ENCODE measurements at regions not wholly inside any gene's neighbourhood (a gene's known extent, or its start where the extent isn't known, plus 50 kb on each side); places are given as distances from the start of the nearest gene placed in this dataset.

GRCh38 chr10:52999258-52999657 is 226.7 kb upstream of the MBL2 start:
- H3K4me3 ChIP-seq (ENCODE audit: extremely low read depth, insufficient read depth, low read length, poor library complexity, severe bottlenecking): no peak overlapping the region
- WGBS, 2 experiments (ENCODE audit: insufficient coverage in 2 of 2): 94% methylated on average over 2 of the region's 2 CpGs; no CpG with 5 or more reads in 1 of the 2 experiments
- no peaks in the 10 kb centered on the region for H3K36me3 ChIP-seq (ENCODE audit: control insufficient read depth, insufficient read depth, low read length)
- H3K9me3 ChIP-seq (ENCODE audit: control insufficient read depth, low read length): peaks cover 4% of the 10 kb centered on the region
- peaks cover 16% of the 10 kb centered on the region for H3K4me1 ChIP-seq (ENCODE audit: control insufficient read depth, insufficient read depth, low read length, poor library complexity, severe bottlenecking)
- H3K27ac ChIP-seq (ENCODE audit: low read depth, low read length, severe bottlenecking): peak overlapping the region; percentile 46

- Histone ChIP-seq H3K27ac (ENCODE audit: low read depth, low read length, severe bottlenecking) (no peak overlapping the region), H3K36me3 (ENCODE audit: control insufficient read depth, insufficient read depth, low read length) (no peaks in the 10 kb centered on the region), H3K4me3 (ENCODE audit: extremely low read depth, insufficient read depth, low read length, poor library complexity, severe bottlenecking) (no peak overlapping the region), H3K9me3 (ENCODE audit: control insufficient read depth, low read length) (peaks cover 4% of the 10 kb centered on the region), H3K4me1 (ENCODE audit: control insufficient read depth, insufficient read depth, low read length, poor library complexity, severe bottlenecking) (peaks cover 16% of the 10 kb centered on the region)
Observed at GRCh38 chr10:52997007-52997406, 224.4 kb upstream of the MBL2 start.

- H3K4me1 ChIP-seq (ENCODE audit: control insufficient read depth, insufficient read depth, low read length, poor library complexity, severe bottlenecking): peaks cover 5% of the 10 kb centered on the region
- peaks cover 4% of the 10 kb centered on the region for H3K9me3 ChIP-seq (ENCODE audit: control insufficient read depth, low read length)
- H3K27ac ChIP-seq (ENCODE audit: low read depth, low read length, severe bottlenecking): no peak overlapping the region
- no peaks in the 10 kb centered on the region for H3K36me3 ChIP-seq (ENCODE audit: control insufficient read depth, insufficient read depth, low read length)
- no peak overlapping the region for H3K4me3 ChIP-seq (ENCODE audit: extremely low read depth, insufficient read depth, low read length, poor library complexity, severe bottlenecking)
Observed at GRCh38 chr10:52994370-52994769, 221.8 kb upstream of the MBL2 start.

DNA sequence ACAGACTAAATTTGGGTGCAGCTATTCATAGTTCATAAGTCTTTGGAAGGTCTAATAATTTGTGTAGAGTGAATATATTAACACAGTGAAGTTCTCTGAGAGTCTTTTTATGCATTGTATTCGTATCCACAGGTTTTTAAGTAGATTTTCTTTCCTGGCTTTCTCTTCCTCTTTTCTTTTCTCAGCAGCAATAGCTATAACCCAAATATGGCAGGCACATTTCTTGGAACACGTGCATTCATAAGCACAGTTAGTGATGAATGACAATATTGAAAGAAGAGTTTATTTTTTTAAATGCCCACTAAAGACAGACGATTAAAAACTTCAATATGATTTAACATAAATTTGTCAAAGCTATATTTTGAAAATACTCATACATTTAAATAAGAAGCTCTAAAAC is 220.5 kb upstream of the MBL2 start:
- Histone ChIP-seq H3K4me1 (ENCODE audit: control insufficient read depth, insufficient read depth, low read length, poor library complexity, severe bottlenecking) (no peaks in the 10 kb centered on the region), H3K9me3 (ENCODE audit: control insufficient read depth, low read length) (peaks cover 4% of the 10 kb centered on the region), H3K36me3 (ENCODE audit: control insufficient read depth, insufficient read depth, low read length) (no peaks in the 10 kb centered on the region), H3K4me3 (ENCODE audit: extremely low read depth, insufficient read depth, low read length, poor library complexity, severe bottlenecking) (no peak overlapping the region), H3K27ac (ENCODE audit: low read depth, low read length, severe bottlenecking) (no peak overlapping the region)
- WGBS, 2 experiments (ENCODE audit: insufficient coverage in 2 of 2): no CpG with 5 or more reads among the region's 3 CpGs

DNA sequence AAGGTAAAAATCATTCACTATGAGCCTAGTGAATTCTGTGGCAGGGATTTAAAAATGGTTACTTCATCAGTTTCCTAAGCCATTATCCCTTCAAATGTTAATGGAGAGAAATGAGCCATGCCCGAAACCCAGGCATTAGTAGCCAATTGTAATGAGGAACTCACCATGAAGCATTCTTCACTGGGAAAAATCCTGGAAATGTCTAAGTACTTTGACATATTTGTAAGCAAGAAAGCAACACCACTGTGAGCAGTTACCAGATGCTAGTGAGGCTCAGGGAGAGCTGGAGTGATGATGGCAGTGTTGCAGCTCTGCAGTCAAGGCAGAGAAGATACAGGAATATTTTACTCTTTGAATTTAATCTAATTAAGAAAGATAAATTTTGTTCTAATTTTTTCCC is 220.0 kb upstream of the MBL2 start:
- Histone ChIP-seq H3K36me3 (ENCODE audit: control insufficient read depth, insufficient read depth, low read length) (no peaks in the 10 kb centered on the region), H3K4me1 (ENCODE audit: control insufficient read depth, insufficient read depth, low read length, poor library complexity, severe bottlenecking) (no peaks in the 10 kb centered on the region), H3K27ac (ENCODE audit: low read depth, low read length, severe bottlenecking) (no peak overlapping the region), H3K9me3 (ENCODE audit: control insufficient read depth, low read length) (peaks cover 4% of the 10 kb centered on the region), H3K4me3 (ENCODE audit: extremely low read depth, insufficient read depth, low read length, poor library complexity, severe bottlenecking) (no peak overlapping the region)
- 100% methylated on average over 1 of the region's 1 CpG for WGBS, 2 experiments (ENCODE audit: insufficient coverage in 2 of 2)

- Histone ChIP-seq H3K36me3 (ENCODE audit: control insufficient read depth, insufficient read depth, low read length) (no peaks in the 10 kb centered on the region), H3K4me3 (ENCODE audit: extremely low read depth, insufficient read depth, low read length, poor library complexity, severe bottlenecking) (no peak overlapping the region), H3K27ac (ENCODE audit: low read depth, low read length, severe bottlenecking) (no peak overlapping the region), H3K9me3 (ENCODE audit: control insufficient read depth, low read length) (no peaks in the 10 kb centered on the region), H3K4me1 (ENCODE audit: control insufficient read depth, insufficient read depth, low read length, poor library complexity, severe bottlenecking) (no peaks in the 10 kb centered on the region)
- no CpG with 5 or more reads among the region's 2 CpGs for WGBS, 2 experiments (ENCODE audit: insufficient coverage in 2 of 2)
Observed at GRCh38 chr10:52988923-52989322, 216.3 kb upstream of the MBL2 start.

DNA sequence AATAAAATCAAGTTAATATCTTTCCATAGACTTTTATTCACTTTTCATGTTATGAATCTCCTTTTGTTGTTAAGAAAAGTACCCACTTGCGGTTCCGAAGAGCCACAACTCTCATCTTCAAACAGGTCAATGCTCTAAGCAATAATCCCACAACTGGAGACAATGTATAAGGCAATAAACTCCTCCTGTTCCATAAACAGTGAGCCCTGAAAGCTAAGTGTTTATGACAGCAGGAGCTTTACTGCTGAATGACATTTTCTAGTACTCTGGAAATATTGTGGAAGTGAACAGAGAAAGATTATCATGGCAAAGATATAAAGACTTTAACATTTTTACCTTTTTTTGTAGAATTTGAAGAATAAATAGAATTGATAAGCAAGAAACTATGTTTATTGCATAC is 213.5 kb upstream of the MBL2 start:
- Histone ChIP-seq H3K4me3 (ENCODE audit: extremely low read depth, insufficient read depth, low read length, poor library complexity, severe bottlenecking) (no peak overlapping the region), H3K4me1 (ENCODE audit: control insufficient read depth, insufficient read depth, low read length, poor library complexity, severe bottlenecking) (no peaks in the 10 kb centered on the region), H3K9me3 (ENCODE audit: control insufficient read depth, low read length) (no peaks in the 10 kb centered on the region), H3K36me3 (ENCODE audit: control insufficient read depth, insufficient read depth, low read length) (no peaks in the 10 kb centered on the region), H3K27ac (ENCODE audit: low read depth, low read length, severe bottlenecking) (no peak overlapping the region)
- 80% methylated on average over 2 of the region's 2 CpGs; no CpG with 5 or more reads in 1 of the 2 experiments for WGBS, 2 experiments (ENCODE audit: insufficient coverage in 2 of 2)

- Histone ChIP-seq H3K4me1 (ENCODE audit: control insufficient read depth, insufficient read depth, low read length, poor library complexity, severe bottlenecking) (no peaks in the 10 kb centered on the region), H3K27ac (ENCODE audit: low read depth, low read length, severe bottlenecking) (peak overlapping the region; percentile 38), H3K4me3 (ENCODE audit: extremely low read depth, insufficient read depth, low read length, poor library complexity, severe bottlenecking) (no peak overlapping the region), H3K36me3 (ENCODE audit: control insufficient read depth, insufficient read depth, low read length) (no peaks in the 10 kb centered on the region), H3K9me3 (ENCODE audit: control insufficient read depth, low read length) (no peaks in the 10 kb centered on the region)
Observed at GRCh38 chr10:52984169-52984568, 211.6 kb upstream of the MBL2 start.

DNA sequence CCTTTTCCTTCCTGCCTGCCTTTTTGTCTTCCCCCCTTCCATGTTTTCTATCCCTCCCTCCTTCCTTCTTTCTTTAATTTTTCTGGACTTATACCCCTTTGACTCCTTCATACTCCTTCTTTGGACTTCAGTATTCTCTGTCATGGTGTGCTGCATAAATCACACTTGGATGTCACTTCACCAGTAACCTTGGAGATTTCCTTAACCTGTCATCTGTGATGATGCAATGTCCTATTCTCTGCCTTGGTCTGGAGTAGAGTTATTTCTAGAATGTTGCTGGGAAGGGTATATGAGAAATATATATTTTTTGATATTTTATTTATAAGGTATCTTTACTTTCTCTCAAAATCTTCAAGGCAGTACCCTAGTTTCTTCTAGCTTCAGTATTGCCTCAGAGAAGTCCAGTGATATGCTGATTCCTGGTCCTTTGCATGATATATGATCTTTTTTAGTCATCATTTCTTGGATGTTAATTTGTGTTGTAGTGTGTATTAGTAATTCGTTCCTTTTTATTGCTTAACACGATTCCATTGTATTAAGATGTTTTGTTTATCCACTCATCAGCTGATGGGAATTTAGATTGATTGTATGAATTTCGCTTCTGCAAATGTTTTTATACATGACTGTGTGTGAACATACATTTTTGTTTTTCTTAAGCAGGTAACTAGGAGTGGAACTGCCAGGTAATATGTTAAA is 206.9 kb upstream of the MBL2 start:
- no peaks in the 10 kb centered on the region for H3K4me1 ChIP-seq (ENCODE audit: control insufficient read depth, insufficient read depth, low read length, poor library complexity, severe bottlenecking)
- WGBS, 2 experiments (ENCODE audit: insufficient coverage in 2 of 2): no CpG with 5 or more reads among the region's 3 CpGs
- H3K36me3 ChIP-seq (ENCODE audit: control insufficient read depth, insufficient read depth, low read length): no peaks in the 10 kb centered on the region
- no peak overlapping the region for H3K4me3 ChIP-seq (ENCODE audit: extremely low read depth, insufficient read depth, low read length, poor library complexity, severe bottlenecking)
- H3K9me3 ChIP-seq (ENCODE audit: control insufficient read depth, low read length): no peaks in the 10 kb centered on the region
- no peak overlapping the region for H3K27ac ChIP-seq (ENCODE audit: low read depth, low read length, severe bottlenecking)

GRCh38 chr10:52977581-52977980 is 205.0 kb upstream of the MBL2 start:
- 100% methylated on average over 1 of the region's 2 CpGs; no CpG with 5 or more reads in 1 of the 2 experiments for WGBS, 2 experiments (ENCODE audit: insufficient coverage in 2 of 2)
- peaks cover 6% of the 10 kb centered on the region for H3K9me3 ChIP-seq (ENCODE audit: control insufficient read depth, low read length)
- no peaks in the 10 kb centered on the region for H3K4me1 ChIP-seq (ENCODE audit: control insufficient read depth, insufficient read depth, low read length, poor library complexity, severe bottlenecking)
- no peak overlapping the region for H3K4me3 ChIP-seq (ENCODE audit: extremely low read depth, insufficient read depth, low read length, poor library complexity, severe bottlenecking)
- no peaks in the 10 kb centered on the region for H3K36me3 ChIP-seq (ENCODE audit: control insufficient read depth, insufficient read depth, low read length)
- H3K27ac ChIP-seq (ENCODE audit: low read depth, low read length, severe bottlenecking): no peak overlapping the region

- no peaks in the 10 kb centered on the region for H3K36me3 ChIP-seq (ENCODE audit: control insufficient read depth, insufficient read depth, low read length)
- WGBS, 2 experiments (ENCODE audit: insufficient coverage in 2 of 2): 82 to 88% methylated on average over 1 of the region's 4 CpGs
- H3K4me3 ChIP-seq (ENCODE audit: extremely low read depth, insufficient read depth, low read length, poor library complexity, severe bottlenecking): no peak overlapping the region
- no peak overlapping the region for H3K27ac ChIP-seq (ENCODE audit: low read depth, low read length, severe bottlenecking)
- H3K4me1 ChIP-seq (ENCODE audit: control insufficient read depth, insufficient read depth, low read length, poor library complexity, severe bottlenecking): peaks cover 10% of the 10 kb centered on the region
- no peaks in the 10 kb centered on the region for H3K9me3 ChIP-seq (ENCODE audit: control insufficient read depth, low read length)
Observed at GRCh38 chr10:52967806-52968795, 195.5 kb upstream of the MBL2 start.
